ENCODE measurements at regions not wholly inside any gene's neighbourhood (a gene's known extent, or its start where the extent isn't known, plus 50 kb on each side); places are given as distances from the start of the nearest gene placed in this dataset.

GRCh38 chr1:227451057-227451456, 112.3 kb upstream of the ZNF678 start:
- no peak for DNase-seq (ENCODE audit: low read depth in 4 of 4, low spot score in 3 of 4)

- DNase-seq (ENCODE audit: low read depth in 4 of 4, low spot score in 3 of 4), result no peak
Measured at GRCh38 chr1:227450489-227450888, 112.9 kb upstream of the ZNF678 start.

GRCh38 chr1:227449741-227450441, 113.5 kb upstream of the ZNF678 start:
- DNase-seq (ENCODE audit: low read depth in 4 of 4, low spot score in 3 of 4), result no peak

- no peak for DNase-seq (ENCODE audit: low read depth in 4 of 4, low spot score in 3 of 4)
Measured at GRCh38 chr1:227449051-227449450, 114.3 kb upstream of the ZNF678 start.

GRCh38 chr1:227447531-227447990, 115.8 kb upstream of the ZNF678 start:
- DNase-seq (ENCODE audit: low read depth in 4 of 4, low spot score in 3 of 4), result peak in 1 of 4 donors; percentile 25

- DNase-seq (ENCODE audit: low read depth in 4 of 4, low spot score in 3 of 4), result no peak
Measured at GRCh38 chr1:227445746-227446145, 117.6 kb upstream of the ZNF678 start.

GRCh38 chr1:227445092-227445674, 118.2 kb upstream of the ZNF678 start:
- no peak for DNase-seq (ENCODE audit: low read depth in 4 of 4, low spot score in 3 of 4)

GRCh38 chr1:227440182-227440581, 121.9 kb upstream of the CDC42BPA start:
- no peak for DNase-seq (ENCODE audit: low read depth in 4 of 4, low spot score in 3 of 4)

- peak in 1 of 4 donors; percentile 26 for DNase-seq (ENCODE audit: low read depth in 4 of 4, low spot score in 3 of 4)
Measured at GRCh38 chr1:227437495-227438008, 119.3 kb upstream of the CDC42BPA start.

- no peak for DNase-seq (ENCODE audit: low read depth in 4 of 4, low spot score in 3 of 4)
Measured at GRCh38 chr1:227434808-227435444, 116.6 kb upstream of the CDC42BPA start.

GRCh38 chr1:227433663-227434341, 115.5 kb upstream of the CDC42BPA start:
- DNase-seq (ENCODE audit: low read depth in 4 of 4, low spot score in 3 of 4), result no peak

GRCh38 chr1:227432981-227433380, 114.7 kb upstream of the CDC42BPA start:
- DNase-seq (ENCODE audit: low read depth in 4 of 4, low spot score in 3 of 4), result no peak

- DNase-seq (ENCODE audit: low read depth in 4 of 4, low spot score in 3 of 4), result no peak
Measured at GRCh38 chr1:227432181-227432535, 113.9 kb upstream of the CDC42BPA start.

GRCh38 chr1:227429447-227430359, 111.4 kb upstream of the CDC42BPA start:
- DNase-seq (ENCODE audit: low read depth in 4 of 4, low spot score in 3 of 4), result no peak

- peak; percentile 71 to 84 (median 76) for DNase-seq (ENCODE audit: low read depth in 4 of 4, low spot score in 3 of 4)
Measured at GRCh38 chr1:227428803-227429202, 110.5 kb upstream of the CDC42BPA start.

GRCh38 chr1:227427411-227427810, 109.1 kb upstream of the CDC42BPA start:
- DNase-seq (ENCODE audit: low read depth in 4 of 4, low spot score in 3 of 4), result no peak

- no peak for DNase-seq (ENCODE audit: low read depth in 4 of 4, low spot score in 3 of 4)
Measured at GRCh38 chr1:227424953-227425352, 106.7 kb upstream of the CDC42BPA start.

GRCh38 chr1:227424159-227424680, 105.9 kb upstream of the CDC42BPA start:
- DNase-seq (ENCODE audit: low read depth in 4 of 4, low spot score in 3 of 4), result no peak

- DNase-seq (ENCODE audit: low read depth in 4 of 4, low spot score in 3 of 4), result no peak
Measured at GRCh38 chr1:227422581-227422980, 104.3 kb upstream of the CDC42BPA start.

GRCh38 chr1:227420147-227420546, 101.9 kb upstream of the CDC42BPA start:
- DNase-seq (ENCODE audit: low read depth in 4 of 4, low spot score in 3 of 4), result no peak
